CD4-positive, alpha-beta T cell treated with Interleukin-2 at 100 ng/mL for 4 hours (primary cell): ENCODE measurements at regions not wholly inside any gene's neighbourhood (a gene's known extent, or its start where the extent isn't known, plus 50 kb on each side); places are given as distances from the start of the nearest gene placed in this dataset.

ENCODE experiments used
- DNase-seq: peaks from one replicate; pipeline ENCODE4 v3.0.0-alpha.2; 2020; ENCODE audit warnings: low spot score

DNA sequence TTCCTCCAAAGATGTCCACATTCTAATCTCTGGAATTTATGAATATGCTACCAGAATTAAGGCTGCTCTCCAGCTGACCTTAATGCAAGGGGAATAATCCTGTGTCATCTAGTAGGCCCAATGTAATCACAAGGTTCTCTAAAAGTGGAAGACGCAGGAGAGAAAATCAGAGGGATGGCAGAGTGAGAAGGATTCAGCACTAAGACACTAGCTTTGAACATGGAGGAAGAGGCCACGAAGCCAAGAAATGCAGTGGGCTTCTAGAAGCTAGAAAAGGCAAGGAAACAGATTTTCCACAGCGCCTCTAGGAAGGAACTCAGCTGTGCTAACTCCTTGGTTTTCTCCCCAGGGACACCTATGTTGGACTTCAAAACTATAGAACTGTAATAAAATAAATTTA, 240.7 kb upstream of the TRAM1L1 start:
- no peak for DNase-seq

DNA sequence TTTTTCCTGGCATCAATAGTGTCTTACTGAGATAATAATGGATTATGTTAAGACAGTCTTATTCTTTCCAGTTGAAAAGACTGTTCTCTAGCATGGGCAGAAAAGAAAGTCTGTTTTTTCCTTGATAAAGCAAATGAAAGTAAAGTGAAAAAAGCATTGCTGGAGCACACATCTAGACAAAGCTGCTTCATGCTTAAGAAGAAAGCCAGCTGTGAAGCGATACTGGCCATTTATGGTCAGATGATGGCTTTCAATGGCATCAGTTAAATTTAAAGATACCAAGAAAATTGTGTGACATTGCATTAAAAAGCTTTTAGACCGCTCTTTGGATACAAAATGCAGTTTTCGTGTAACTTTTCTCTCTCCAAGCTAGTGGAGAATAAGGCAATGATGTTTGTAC, 242.1 kb upstream of the TRAM1L1 start:
- DNase-seq: no peak

DNA sequence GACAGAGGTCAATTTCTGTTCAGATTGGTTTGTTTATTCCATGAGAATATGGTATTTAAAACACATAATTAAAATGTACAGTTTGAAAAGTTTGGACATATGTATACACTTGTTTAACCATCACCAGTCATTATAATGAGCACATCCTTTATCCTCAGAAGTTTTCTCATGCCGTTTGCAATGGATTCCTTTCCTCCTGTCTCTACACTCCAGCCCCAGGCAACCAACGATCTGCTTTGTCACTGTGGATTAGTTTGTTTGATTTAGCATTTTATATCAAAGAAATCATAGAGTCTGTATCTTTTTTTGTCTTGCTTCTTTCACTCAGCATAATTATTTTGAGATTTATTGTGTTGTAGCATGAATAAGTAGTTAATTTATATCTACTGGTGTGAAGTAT, 243.0 kb upstream of the TRAM1L1 start:
- no peak for DNase-seq

DNA sequence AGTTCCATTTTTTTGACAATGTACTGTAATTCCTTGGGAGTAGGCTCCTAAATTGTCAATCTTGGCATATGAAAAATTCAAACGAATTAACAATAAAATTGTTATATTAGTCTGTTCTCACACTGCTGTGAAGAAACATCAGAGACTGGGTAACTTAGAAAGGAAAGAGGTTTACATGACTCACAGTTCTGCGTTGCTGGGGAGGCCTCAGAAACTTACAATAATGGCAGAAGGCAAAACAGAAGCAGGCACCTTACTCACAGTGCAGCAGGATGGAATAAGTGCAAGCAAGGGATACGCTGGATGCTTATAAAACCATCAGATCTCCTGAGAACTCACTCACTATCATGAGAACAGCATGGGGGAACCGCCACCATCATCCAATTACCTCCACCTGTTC, 246.4 kb upstream of the TRAM1L1 start:
- DNase-seq: no peak

DNA sequence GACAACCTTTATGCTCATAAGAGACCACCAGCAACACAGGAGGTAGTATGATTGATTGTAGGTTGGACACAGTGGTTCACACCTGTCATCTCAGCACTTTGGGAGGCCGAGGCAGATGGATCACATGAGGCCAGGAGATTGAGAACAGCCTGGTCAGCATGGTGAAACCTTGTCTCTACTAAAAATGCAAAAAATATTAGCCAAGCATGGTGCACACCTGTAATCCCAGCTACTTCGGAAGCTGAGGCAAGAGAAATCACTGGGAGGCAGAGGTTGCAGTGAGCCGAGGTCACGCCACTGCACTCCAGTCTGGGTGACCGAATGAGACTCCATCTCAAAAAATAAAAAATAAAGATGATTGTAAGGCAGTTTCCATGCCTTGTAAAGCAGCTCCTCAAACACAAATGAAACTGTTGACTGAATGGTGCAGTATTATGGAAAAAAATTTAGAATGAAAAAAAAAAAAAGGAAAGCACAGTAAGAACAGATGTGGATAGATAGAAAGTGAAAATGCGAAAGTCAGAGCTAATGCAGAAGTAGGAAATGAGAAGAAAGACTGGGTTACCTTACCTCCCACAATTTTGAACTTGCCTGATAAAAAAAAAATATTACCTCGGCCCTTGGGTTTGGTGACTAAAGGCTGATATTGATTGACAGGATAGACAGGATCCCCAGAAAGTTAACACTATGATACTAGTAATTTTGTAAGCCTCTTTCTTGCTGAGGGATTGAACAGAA, 249.2 kb upstream of the TRAM1L1 start:
- DNase-seq: no peak

DNA sequence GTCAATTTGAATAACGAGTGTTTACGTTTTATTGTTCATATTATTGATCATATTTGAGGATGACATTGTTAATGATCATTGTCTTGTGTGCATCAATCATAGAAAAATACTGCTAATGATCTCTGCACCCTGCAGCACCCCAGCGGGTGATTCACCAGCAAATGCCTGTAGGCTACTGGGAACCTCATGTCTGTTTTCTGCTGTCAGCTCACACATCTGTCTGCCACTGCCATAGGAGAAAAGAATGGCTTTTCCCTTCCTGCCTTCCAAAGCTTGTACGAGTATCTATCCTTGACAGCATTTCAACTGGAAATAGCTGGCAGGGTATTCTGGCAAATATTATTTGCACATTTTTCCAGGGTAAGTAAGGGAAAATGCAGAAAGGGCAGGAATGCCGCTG, 272.1 kb upstream of the TRAM1L1 start:
- no peak for DNase-seq

DNA sequence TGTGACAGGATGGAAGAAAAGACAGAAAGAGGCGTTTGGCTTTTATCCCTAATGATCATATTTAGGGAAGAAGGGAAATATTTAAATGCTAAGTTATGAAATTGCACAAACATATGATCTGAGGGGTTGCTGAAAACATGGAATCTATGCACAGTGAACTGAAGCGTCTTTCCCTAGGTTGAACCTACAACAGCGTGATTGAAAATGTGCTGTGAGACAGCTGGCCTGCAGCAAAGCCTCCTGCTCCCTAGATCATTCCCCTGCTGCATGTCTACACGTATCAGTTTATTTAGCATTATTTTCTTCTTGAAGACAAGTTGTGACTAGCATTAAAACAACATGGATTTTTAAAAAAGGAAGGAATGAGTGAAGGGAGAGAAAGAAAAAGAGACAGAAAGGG, 272.5 kb upstream of the TRAM1L1 start:
- DNase-seq: no peak

DNA sequence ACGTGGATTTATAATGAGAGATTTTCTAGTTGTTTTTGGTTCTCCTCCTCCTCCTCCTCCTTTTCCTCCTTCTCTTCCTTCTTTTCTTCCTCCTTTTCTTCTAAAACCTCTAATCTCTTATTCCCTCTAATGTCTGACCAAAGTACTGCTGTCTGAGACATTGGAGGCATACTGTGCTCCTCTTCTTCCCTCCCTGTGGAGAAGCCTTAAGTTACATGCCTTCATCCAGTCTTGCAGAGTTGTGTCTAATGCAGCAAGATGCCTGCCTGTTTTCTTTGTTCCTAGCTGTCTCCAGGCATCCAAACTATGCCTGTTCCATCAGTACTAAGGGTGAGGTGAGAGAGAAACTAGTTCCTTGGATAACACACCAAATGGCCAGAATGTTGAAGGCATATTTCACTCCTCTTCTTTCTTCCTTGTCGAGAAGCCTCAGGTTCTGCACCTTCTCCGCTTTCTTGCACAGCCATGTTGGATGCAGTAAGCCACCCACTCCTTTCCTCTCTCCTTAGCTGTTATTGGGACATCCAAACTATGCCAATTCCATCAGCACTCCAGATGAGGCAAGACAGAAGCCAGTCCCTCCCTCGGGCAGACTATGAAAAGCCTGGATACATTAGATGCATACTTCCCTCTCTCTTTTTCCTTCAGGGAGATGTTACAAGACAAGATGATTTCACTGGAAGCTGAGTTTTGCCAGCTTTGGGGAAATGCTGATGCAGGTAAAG, 285.7 kb upstream of the TRAM1L1 start:
- no peak for DNase-seq

DNA sequence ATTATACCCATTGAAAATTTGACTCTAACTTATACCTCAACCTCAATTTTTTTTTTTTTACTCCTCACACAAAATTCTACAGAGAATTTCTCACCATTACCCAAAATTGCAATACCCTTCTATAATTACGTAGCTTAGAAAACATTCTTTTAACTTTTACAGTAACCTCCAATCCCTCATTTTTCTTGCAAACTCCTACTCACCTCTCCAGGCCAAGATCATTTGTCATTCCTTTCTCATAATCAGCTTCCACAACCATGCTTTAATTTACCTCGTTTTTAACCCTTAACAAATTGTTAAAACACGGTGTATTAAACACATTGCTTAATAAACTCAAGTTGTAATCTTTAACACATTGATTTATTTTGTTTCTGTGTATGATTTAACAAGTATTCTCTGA, 289.7 kb upstream of the TRAM1L1 start:
- no peak for DNase-seq

DNA sequence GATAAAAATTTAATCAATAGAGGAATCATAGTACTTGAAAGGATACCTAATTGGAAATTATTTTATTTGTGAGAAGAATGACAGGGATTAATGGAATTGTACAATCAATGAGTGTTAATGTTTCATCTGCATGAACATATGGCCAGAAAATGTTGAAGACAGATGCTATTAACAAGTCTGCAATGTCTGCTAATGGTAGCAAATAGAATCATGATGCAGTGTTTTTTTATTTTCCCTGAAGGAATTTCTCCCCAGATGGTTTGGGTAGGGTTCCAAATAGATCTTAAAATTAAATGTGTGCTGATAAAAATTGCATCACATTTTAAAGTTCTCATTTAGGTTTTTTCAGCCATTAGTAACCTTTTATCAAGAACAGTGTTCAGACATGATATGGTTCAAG, 291.3 kb upstream of the TRAM1L1 start:
- no peak for DNase-seq

DNA sequence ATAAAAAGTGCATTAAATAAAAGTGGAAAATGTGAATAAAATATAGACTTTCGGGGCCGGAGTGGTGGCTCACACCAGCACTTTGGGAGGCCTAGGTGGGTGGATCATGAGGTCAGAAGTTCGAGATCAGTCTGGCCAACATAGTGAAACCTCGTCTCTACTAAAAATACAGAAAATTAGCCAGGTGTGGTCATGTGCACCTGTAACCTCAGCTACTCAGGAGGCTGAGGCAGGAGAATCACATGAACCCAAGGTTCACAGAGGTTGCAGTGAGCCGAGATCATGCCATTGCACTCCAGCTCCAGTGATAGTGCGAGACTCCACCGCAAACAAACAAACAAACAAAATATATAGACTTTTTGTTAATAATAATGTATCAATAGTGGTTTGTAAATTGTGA, 293.6 kb upstream of the TRAM1L1 start:
- no peak for DNase-seq

DNA sequence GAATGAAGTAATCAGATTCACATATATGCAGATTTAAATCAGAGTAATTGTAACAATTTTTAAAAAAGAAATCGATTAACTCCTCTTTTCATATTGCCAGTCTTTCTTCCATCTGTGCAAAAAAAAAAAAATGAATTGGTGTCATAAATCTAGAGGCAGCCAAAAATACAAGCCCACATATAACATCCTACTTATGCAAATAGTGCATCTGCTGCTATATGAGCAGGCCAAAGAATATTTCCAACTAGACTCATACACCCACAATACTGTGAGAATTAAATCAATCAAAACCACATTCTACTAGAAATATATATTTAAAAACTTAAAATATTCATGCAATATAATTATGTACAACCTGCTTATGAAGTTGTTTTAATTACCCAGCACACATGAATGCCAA, 298.1 kb upstream of the TRAM1L1 start:
- no peak for DNase-seq

DNA sequence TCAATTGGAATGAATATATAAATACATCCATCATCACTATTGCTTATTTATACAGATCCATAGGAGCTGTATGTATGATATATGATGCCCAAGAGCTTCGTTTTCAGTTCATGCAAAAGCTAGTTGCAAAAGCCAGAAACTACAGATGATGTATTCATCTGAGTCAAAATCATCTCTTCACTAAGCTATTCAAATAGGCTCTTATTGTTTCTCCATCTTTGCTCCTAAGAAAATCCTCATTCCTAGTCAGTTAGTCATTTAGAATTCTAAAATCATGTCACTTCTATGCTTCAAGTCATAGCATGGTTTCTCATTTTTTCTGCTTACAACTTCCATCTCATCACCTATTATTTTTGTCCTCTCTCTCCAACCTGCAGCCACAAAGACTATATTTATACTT, 300.1 kb upstream of the TRAM1L1 start:
- DNase-seq: no peak

DNA sequence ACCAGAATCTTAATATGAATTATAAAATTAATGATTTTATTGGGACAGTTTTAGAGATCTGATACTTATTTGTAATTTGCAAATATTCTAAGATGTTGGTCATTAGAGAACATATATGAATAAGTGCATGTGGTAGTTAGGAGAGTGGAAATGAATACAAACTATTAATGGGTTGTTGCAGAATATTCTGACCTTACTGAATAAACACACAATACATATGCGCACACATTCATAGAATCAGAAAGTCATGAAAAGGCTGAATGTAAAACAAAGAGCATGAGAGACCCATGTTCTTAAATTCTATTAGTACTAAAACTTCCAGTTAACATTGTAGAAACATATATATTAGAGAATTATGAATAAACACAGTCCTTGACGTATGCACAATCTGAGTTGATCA, 301.7 kb upstream of the TRAM1L1 start:
- DNase-seq: no peak

DNA sequence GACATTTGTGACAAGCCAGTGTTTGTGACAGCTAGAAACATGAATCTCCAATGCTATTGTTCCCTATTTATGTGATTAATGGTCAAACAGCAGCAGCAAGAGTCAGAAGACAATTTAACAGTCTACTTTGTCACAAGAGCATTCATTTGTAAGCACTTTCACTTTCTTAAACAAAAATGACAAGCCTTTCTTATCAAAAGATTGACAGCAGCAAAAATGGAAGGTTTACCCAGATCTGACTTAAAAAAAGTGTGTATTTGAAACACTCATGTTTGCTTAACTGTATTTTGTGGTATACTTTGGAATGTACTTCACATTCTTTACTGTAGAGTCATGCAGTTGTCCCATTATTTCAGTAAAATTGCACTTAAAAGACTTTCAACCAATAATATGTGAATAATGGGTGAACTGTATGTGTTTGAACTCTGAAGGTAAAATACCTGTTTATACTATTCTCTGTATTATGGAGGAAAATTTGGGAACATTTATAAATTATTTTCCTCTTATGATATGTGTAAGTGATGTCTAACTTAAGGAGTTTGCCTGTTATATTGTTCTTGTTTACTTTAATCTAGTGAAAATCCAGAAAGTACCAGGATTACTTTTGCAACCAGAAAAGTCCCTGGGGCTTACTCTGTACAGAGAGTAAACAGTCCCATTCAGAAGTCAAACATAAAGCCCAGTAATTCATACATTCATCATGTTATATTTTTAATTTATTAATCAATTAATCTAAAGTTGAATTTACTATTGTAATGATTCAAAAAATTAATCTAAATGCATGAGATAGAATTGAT, 314.9 kb upstream of the TRAM1L1 start:
- no peak for DNase-seq

DNA sequence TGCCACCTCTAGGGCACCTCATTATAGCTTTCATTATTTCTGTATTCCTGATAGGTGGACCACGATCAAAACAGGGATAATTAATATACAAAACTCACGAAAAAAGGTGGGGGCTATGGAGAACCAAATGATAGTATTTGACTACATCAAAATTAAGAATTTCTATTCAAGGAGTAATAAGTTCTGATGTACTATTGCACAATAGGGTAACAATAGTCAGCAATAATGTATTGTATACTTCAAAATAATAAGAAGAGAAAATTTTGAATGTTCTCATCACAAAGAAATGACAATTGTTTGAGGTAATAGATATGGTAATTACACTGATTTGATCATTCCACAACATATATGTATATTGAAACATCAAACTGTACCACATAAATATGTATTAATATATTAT, 327.3 kb upstream of the TRAM1L1 start:
- no peak for DNase-seq

DNA sequence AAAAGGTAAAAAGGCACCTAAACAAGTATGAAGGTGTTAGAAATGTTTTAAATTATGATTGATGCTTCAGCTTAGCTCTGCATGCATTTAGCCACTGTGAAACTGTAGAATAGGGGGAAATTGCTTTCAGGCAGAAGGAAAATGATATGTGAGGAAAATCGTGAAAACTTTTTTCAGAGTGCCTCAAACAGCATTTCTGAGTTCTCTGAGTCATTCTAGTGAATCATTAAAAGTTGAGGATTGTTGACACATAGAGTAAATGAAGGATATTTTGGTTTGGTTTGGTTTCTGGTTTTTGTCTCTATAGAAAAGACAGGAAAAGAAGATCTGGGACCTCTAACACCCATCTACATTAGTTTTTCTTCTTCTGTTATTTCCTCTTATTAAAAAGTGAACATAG, 332.5 kb upstream of the TRAM1L1 start:
- no peak for DNase-seq

DNA sequence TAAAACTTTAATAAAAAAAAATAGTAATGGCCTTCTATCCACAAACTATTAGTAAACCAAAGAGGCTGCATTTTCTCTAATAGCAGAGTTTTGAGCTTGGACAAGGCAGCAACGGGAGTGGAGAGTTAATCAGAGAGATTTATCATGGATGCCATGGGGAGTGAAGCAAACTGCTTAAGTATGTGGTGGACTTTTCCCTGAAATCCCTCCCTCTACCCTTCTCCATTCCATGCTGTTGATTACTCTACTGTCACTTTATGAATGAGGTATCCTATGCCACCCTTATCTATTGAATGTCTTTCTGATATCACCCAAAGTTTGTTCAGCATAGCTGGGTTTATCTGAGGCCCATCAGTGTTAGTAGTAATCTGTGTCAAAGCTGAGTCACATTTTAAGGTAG, 335.6 kb upstream of the TRAM1L1 start:
- no peak for DNase-seq

DNA sequence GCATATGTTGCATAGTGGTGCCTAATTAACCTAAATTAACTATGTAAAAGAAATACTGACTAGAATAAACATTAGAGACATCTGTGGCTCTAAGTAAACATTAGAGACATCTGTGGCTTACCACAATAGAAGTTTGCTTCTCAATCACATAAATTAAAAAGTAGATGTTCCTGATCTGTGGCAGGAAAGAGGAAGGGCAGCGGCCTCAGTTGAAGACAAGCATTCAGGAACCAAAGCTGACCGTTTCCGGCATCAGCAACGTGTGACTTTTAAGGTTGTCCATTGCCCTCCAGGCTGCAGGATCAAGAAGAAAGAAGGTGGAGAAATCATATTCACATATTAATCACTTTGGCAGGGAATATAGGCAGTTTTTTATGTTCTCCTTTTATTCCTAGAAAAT, 336.3 kb upstream of the TRAM1L1 start:
- no peak for DNase-seq

DNA sequence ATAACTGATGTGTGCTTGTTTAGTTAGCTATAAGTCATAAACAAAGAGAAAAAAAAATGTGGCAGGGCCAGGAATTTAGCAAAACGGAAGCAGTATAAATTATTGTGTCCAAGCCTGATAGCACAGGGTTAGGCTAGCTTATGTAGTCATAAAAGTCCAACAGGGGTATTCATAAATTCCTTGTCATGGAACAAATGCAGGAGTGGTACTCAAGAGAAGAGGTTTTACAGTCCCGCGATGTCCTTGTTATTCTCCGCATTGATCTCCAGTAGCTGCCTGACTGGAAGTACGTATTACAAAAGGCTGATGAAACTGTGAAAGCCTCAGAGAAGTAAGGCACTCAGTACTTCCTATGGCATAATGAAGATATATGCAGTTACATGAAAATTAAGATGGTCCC, 336.9 kb upstream of the TRAM1L1 start:
- DNase-seq: no peak

DNA sequence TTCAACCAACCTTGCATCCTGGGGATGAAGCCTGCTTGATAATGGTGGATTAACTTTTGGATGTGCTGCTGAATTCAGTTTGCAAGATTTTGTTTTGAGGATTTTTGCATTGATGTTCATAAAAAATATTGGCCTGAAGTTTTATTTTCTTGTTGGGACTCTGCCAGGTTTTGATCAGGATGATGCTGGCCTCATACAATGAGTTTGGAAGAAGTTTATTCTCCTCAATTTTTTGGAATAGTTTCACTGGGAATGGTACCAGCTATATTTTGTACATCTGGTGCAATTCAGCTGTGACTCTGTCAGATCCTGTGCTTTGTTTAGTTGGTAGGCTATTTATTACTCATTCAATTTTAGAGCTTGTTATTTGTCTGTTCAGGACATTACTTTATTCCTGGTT, 340.3 kb upstream of the TRAM1L1 start:
- no peak for DNase-seq

DNA sequence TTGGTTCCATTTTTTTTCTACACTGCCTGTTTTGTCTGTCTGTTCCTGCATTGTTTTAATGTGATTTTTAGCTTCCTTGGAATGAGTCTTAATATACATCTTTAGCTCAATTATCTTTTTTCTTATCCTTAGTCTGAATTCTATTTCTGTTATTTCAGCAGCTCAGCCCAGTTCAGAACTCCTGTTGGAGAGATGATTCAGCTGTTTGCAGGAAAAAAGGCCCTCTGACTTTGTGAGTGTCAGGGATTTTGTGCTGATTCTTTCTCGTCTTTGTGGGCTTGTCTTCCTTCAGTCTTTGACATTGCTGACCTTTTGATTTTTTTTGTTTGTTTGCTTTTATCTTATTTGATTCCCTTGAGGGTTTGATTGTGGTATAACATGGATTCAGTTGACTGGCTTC, 343.2 kb upstream of the TRAM1L1 start:
- DNase-seq: no peak

DNA sequence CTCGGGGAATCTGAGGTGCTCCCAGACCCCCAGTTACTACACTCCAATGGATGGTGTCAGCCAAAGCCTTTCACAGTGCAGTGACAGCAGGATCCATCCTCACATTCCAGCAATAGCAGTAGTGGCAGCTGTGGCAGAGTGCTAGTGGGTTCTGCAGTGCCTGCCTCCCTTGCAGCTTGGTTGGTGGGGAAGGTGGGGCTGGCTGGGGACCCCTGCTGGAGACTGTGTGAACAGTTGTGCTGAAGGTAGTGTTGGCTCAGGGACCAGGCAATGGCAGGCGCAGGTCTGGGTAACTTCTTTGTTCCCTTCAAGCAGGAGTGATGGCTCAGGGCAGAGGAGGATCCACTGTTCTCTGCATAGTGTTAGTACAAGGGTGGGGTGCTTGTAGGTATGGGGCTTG, 343.7 kb upstream of the TRAM1L1 start:
- no peak for DNase-seq
